ENCODE measurements at regions not wholly inside any gene's neighbourhood (a gene's known extent, or its start where the extent isn't known, plus 50 kb on each side); places are given as distances from the start of the nearest gene placed in this dataset.

GRCh38 chr5:117788596-117788995 is 1199.8 kb downstream of the DTWD2 start:
- ATAC-seq: no peak
- no peaks in the 10 kb centered on the region for H3K4me1 Mint-ChIP-seq
- no peaks in the 10 kb centered on the region for H3K9me3 ChIP-seq (ENCODE audit: control insufficient read depth, low read length, poor library complexity, severe bottlenecking)
- no peak overlapping the region for H3K4me3 Mint-ChIP-seq
- H3K27me3 Mint-ChIP-seq: no peaks in the 10 kb centered on the region
- no peak for DNase-seq
- H3K27ac Mint-ChIP-seq: no peak overlapping the region
- no peaks in the 10 kb centered on the region for H3K36me3 Mint-ChIP-seq (ENCODE audit: low read depth)

GRCh38 chr5:117779171-117779570 is 1204.5 kb upstream of the SEMA6A start:
- DNase-seq: no peak
- H3K27ac Mint-ChIP-seq: no peak overlapping the region
- H3K9me3 ChIP-seq (ENCODE audit: control insufficient read depth, low read length, poor library complexity, severe bottlenecking): peaks cover 2% of the 10 kb centered on the region
- no peaks in the 10 kb centered on the region for H3K27me3 Mint-ChIP-seq
- no peak overlapping the region for H3K4me3 Mint-ChIP-seq
- no peaks in the 10 kb centered on the region for H3K4me1 Mint-ChIP-seq
- ATAC-seq: no peak
- H3K36me3 Mint-ChIP-seq (ENCODE audit: low read depth): no peaks in the 10 kb centered on the region

- Mint-ChIP-seq H3K36me3 (ENCODE audit: low read depth) (no peaks in the 10 kb centered on the region), H3K27me3 (no peaks in the 10 kb centered on the region), H3K4me3 (no peak overlapping the region), H3K4me1 (no peaks in the 10 kb centered on the region), H3K27ac (no peak overlapping the region)
- ATAC-seq: no peak
- H3K9me3 ChIP-seq (ENCODE audit: control insufficient read depth, low read length, poor library complexity, severe bottlenecking): peaks cover 2% of the 10 kb centered on the region
- no peak for DNase-seq
Observed at GRCh38 chr5:117776977-117777376, 1202.4 kb upstream of the SEMA6A start.

DNA sequence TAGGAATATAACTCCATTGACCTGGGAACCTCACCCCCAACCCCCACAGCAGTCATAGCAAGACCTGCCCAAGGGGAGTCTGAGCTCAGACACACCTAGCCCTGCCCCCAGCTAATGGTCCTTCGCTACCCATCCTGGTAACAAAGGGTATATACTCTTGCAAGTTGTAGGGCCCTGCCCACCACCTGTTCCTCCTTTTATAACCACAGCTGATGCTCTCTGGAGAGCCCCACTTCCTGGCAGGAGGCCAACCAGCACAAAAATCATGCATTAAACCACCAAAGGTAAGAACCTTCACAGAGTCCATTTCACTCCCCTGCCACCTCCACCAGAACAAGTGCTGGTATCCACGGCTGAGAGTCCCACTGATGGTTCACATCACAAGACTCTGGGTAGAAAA is 1195.3 kb upstream of the SEMA6A start:
- Mint-ChIP-seq H3K27ac (no peak overlapping the region), H3K36me3 (ENCODE audit: low read depth) (no peaks in the 10 kb centered on the region), H3K27me3 (no peaks in the 10 kb centered on the region), H3K4me1 (no peaks in the 10 kb centered on the region), H3K4me3 (no peak overlapping the region)
- ATAC-seq (no peak), DNase-seq (no peak)
- peaks cover 2% of the 10 kb centered on the region for H3K9me3 ChIP-seq (ENCODE audit: control insufficient read depth, low read length, poor library complexity, severe bottlenecking)

- H3K4me3 Mint-ChIP-seq: no peak overlapping the region
- DNase-seq (no peak), ATAC-seq (no peak)
Observed at GRCh38 chr5:117763271-117763670, 1188.6 kb upstream of the SEMA6A start.

DNA sequence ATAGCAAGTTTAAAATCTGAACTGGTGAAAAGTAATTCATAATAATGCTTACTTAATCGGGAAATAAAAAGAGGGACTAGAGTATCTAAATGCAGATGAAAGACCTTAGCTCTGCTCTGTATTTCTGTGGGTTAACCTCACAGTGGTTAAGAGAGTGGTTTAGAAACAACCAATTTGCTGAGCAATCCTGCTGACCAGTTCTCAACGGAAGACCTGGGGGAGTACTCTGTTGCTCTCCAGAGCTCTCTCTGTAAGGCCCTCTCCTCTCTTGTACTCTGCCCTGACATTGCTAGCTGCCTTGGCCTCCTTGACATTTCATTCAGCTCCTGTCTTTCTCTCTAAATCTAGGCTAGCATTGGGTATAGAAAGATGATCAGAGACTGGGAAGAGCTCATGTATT is 1186.6 kb upstream of the SEMA6A start:
- Mint-ChIP-seq H3K27ac (no peak overlapping the region), H3K4me1 (no peaks in the 10 kb centered on the region), H3K4me3 (no peak overlapping the region), H3K36me3 (ENCODE audit: low read depth) (no peaks in the 10 kb centered on the region), H3K27me3 (no peaks in the 10 kb centered on the region)
- DNase-seq: no peak
- peaks cover 2% of the 10 kb centered on the region for H3K9me3 ChIP-seq (ENCODE audit: control insufficient read depth, low read length, poor library complexity, severe bottlenecking)
- ATAC-seq: no peak

More at GRCh38 chr5:117763271-117763670, 1188.6 kb upstream of the SEMA6A start:
- H3K4me1 Mint-ChIP-seq: no peaks in the 10 kb centered on the region
- H3K27me3 Mint-ChIP-seq: no peaks in the 10 kb centered on the region
- peaks cover 2% of the 10 kb centered on the region for H3K9me3 ChIP-seq (ENCODE audit: control insufficient read depth, low read length, poor library complexity, severe bottlenecking)
- no peak overlapping the region for H3K27ac Mint-ChIP-seq
- no peaks in the 10 kb centered on the region for H3K36me3 Mint-ChIP-seq (ENCODE audit: low read depth)

DNA sequence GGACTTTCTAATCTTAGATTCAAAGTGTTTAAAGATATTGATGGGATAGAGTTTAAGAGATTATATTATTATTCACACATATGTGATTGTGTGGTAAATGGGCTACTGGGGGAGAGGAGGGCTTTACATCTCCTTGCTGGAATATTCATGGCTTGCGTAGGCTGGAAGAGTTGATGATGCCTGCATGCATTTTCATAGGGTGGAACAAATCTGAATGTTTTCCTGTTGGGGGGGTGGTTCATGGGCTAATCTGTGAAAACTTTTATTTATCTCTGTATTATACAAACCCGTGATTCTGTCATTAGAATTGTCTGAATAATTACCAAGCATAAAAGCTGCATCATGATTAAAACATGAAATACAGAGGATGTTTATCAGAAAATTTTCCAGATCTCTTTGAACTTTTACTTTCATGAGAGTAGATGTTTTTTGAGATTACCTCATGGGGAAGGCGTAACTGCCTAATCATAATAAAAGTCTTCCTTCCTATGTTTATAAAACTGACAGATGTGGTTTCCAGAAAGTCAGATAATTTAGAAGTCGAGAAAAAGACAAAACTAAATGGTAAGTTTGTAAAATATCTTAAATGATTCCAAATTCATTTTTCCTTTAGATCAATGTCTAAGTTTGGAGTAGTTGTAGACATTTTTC is 1185.4 kb upstream of the SEMA6A start:
- Mint-ChIP-seq H3K36me3 (ENCODE audit: low read depth) (no peaks in the 10 kb centered on the region), H3K27me3 (no peaks in the 10 kb centered on the region), H3K27ac (no peak overlapping the region), H3K4me1 (no peaks in the 10 kb centered on the region), H3K4me3 (no peak overlapping the region)
- no peak for DNase-seq
- H3K9me3 ChIP-seq (ENCODE audit: control insufficient read depth, low read length, poor library complexity, severe bottlenecking): no peaks in the 10 kb centered on the region
- ATAC-seq: no peak

DNA sequence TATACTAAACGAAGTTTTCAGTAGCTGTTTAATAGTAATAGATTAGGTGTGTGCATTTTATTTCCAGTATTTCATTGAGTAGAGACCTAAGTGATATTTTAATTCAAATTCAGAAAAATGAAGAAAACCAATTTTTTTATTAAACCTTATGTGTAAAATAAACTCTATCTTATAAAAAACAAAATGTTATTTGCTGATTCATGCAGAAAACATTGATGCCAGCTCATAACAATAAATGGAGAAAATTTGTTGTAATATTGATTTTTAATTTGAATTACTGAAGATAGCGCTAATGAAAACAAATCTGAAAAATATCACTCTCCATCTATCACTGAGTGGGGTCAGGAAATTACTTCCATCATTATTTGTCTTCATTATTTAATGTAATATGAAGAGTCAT is 1177.8 kb upstream of the SEMA6A start:
- H3K27ac Mint-ChIP-seq: no peak overlapping the region
- ATAC-seq (no peak), DNase-seq (no peak)
- no peaks in the 10 kb centered on the region for H3K4me1 Mint-ChIP-seq
- H3K27me3 Mint-ChIP-seq: no peaks in the 10 kb centered on the region
- no peaks in the 10 kb centered on the region for H3K36me3 Mint-ChIP-seq (ENCODE audit: low read depth)
- no peak overlapping the region for H3K4me3 Mint-ChIP-seq
- H3K9me3 ChIP-seq (ENCODE audit: control insufficient read depth, low read length, poor library complexity, severe bottlenecking): no peaks in the 10 kb centered on the region

- H3K27ac Mint-ChIP-seq: no peak overlapping the region
- DNase-seq: no peak
- H3K36me3 Mint-ChIP-seq (ENCODE audit: low read depth): no peaks in the 10 kb centered on the region
Observed at GRCh38 chr5:117748336-117748735, 1173.7 kb upstream of the SEMA6A start.

DNA sequence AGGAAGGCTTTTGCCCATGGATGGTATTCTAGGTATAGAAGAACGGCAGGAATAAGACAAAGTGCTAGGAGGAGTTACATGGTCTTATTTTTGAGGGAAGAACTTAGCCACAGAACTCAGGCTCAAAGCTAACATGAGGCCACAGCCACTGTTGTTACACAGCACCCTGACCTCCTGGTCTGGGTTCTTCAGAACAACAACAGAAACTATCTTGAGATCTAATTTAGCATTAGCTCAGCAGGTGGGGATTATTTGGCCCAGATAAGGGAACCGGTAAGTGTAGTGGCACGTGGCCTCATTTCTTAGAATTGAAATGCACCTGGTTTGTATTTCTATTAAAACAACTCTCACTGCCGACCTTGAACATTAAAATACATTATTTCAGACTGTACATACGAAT is 1168.7 kb upstream of the SEMA6A start:
- H3K9me3 ChIP-seq (ENCODE audit: control insufficient read depth, low read length, poor library complexity, severe bottlenecking): no peaks in the 10 kb centered on the region
- no peaks in the 10 kb centered on the region for H3K4me1 Mint-ChIP-seq
- no peaks in the 10 kb centered on the region for H3K36me3 Mint-ChIP-seq (ENCODE audit: low read depth)
- no peak overlapping the region for H3K27ac Mint-ChIP-seq
- H3K4me3 Mint-ChIP-seq: no peak overlapping the region
- no peak for ATAC-seq
- no peak for DNase-seq
- no peaks in the 10 kb centered on the region for H3K27me3 Mint-ChIP-seq

More at GRCh38 chr5:117748336-117748735, 1173.7 kb upstream of the SEMA6A start:
- ATAC-seq: no peak
- no peak overlapping the region for H3K4me3 Mint-ChIP-seq
- no peaks in the 10 kb centered on the region for H3K27me3 Mint-ChIP-seq
- no peaks in the 10 kb centered on the region for H3K4me1 Mint-ChIP-seq
- H3K9me3 ChIP-seq (ENCODE audit: control insufficient read depth, low read length, poor library complexity, severe bottlenecking): no peaks in the 10 kb centered on the region

DNA sequence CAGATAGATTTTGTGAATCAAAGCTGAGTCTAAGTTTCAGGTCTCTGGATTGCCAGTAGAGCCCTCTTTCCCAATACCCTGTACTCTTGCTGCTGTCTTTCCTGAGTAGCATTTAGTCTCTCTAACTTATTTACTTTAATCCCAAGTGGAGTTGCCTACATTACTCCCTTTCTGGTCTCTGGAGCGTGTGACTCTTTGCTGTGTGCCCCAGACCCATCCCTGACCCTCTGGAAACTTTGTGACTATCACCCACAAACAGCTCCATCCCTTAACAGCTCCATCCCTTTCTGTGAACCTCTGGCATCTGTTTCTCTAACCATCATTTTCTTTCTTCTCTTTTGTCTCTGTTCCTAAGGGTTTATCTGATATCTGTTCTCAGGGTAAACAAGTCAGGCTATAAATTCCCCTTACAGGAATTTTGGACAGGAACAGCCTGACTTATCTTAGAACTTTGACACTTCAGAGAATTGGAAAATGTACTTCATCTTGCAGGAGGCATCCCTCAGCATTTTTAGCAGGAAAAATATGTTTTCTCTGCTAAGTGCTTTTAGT is 1167.1 kb upstream of the SEMA6A start:
- Mint-ChIP-seq H3K4me1 (no peaks in the 10 kb centered on the region), H3K27ac (no peak overlapping the region), H3K4me3 (no peak overlapping the region), H3K27me3 (no peaks in the 10 kb centered on the region), H3K36me3 (ENCODE audit: low read depth) (no peaks in the 10 kb centered on the region)
- DNase-seq (no peak), ATAC-seq (no peak)
- no peaks in the 10 kb centered on the region for H3K9me3 ChIP-seq (ENCODE audit: control insufficient read depth, low read length, poor library complexity, severe bottlenecking)

DNA sequence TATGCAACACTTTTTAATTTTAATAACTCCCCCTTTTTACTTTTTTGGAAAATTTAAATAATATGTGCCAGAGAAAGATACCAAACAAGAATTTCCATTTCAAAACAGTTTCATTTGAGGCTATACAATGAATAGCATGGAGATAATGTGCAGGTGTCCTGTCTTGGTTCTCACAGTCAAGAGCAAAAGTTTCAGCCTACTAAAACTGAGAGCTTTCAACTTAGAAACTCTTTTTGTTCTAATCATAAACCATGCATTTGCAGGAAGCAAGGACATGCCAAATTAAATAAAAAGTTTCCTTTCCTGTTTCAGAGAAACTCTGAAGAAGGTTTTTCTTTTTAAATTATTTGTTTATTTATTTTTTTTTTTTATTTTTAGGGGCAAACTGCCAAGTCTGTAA is 1165.6 kb upstream of the SEMA6A start:
- Mint-ChIP-seq H3K4me3 (no peak overlapping the region), H3K27ac (no peak overlapping the region), H3K4me1 (no peaks in the 10 kb centered on the region), H3K36me3 (ENCODE audit: low read depth) (no peaks in the 10 kb centered on the region), H3K27me3 (no peaks in the 10 kb centered on the region)
- DNase-seq (no peak), ATAC-seq (no peak)
- no peaks in the 10 kb centered on the region for H3K9me3 ChIP-seq (ENCODE audit: control insufficient read depth, low read length, poor library complexity, severe bottlenecking)

GRCh38 chr5:117738571-117738970 is 1163.9 kb upstream of the SEMA6A start:
- H3K9me3 ChIP-seq (ENCODE audit: control insufficient read depth, low read length, poor library complexity, severe bottlenecking): no peaks in the 10 kb centered on the region
- Mint-ChIP-seq H3K4me3 (no peak overlapping the region), H3K27me3 (no peaks in the 10 kb centered on the region), H3K4me1 (no peaks in the 10 kb centered on the region), H3K36me3 (ENCODE audit: low read depth) (no peaks in the 10 kb centered on the region), H3K27ac (no peak overlapping the region)
- no peak for DNase-seq
- ATAC-seq: no peak

DNA sequence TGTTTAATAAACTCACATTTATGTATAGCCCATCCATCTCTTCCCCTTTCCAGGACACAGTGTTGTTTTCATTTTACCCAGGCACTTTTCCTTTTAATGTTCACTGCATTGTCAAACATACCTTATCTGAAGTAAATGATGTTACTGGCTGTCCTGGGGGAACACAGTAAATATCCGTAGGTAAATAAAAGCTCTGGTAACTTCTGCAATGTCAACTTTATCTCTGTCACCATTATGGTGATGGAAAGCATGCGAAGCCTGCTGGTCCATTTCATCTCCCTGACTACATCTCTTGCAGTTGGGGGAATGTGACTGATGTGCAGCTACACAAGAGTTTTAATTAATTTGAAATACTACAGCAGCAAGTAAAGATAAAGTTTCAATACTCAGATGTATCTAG is 1162.1 kb upstream of the SEMA6A start:
- H3K36me3 Mint-ChIP-seq (ENCODE audit: low read depth): no peaks in the 10 kb centered on the region
- no peaks in the 10 kb centered on the region for H3K27me3 Mint-ChIP-seq
- DNase-seq: no peak
- no peak overlapping the region for H3K4me3 Mint-ChIP-seq
- no peaks in the 10 kb centered on the region for H3K9me3 ChIP-seq (ENCODE audit: control insufficient read depth, low read length, poor library complexity, severe bottlenecking)
- no peak overlapping the region for H3K27ac Mint-ChIP-seq
- no peaks in the 10 kb centered on the region for H3K4me1 Mint-ChIP-seq
- no peak for ATAC-seq

Data from T-helper 17 cell (primary cell).